GM23248 (cell line): ENCODE measurements at regions not wholly inside any gene's neighbourhood (a gene's known extent, or its start where the extent isn't known, plus 50 kb on each side); places are given as distances from the start of the nearest gene placed in this dataset.

Experiments used
- EZH2 ChIP-seq: fragments of 200-600 bp; sonication (generic); IDR thresholded peaks from 2 replicates; pipeline ENCODE4 v1.6.1; 2018; ENCODE audit warnings: antibody characterized with exemption, mild to moderate bottlenecking; ENCODE audit not compliant: insufficient read depth, poor library complexity, severe bottlenecking
- EZH2phosphoT487 ChIP-seq: fragments of 200-600 bp; sonication (generic); IDR thresholded peaks from 2 replicates; pipeline ENCODE4 v1.6.1; 2018; ENCODE audit warnings: antibody characterized with exemption, moderate library complexity, mild to moderate bottlenecking, low read depth; ENCODE audit not compliant: insufficient read depth

GRCh38 chr15:67930720-67931119 is 90.9 kb upstream of the RNU6-1 start:
- no peak for TF ChIP-seq EZH2
- TF ChIP-seq EZH2phosphoT487 = no peak
